Gastrocnemius medialis (tissue), 4 donors: ENCODE measurements at regions not wholly inside any gene's neighbourhood (a gene's known extent, or its start where the extent isn't known, plus 50 kb on each side); places are given as distances from the start of the nearest gene placed in this dataset.

Source experiments
- CTCF ChIP-seq, 5 experiments: fragments of 450-650 bp in 3 of 5; fragments of 200-600 bp in 2 of 5; sonication (generic) in 2 of 5; IDR thresholded peaks in 4 of 5; conservative IDR thresholded peaks in 1 of 5; 1 replicate in 4 of 5; 2 replicates in 1 of 5; pipeline ENCODE4 v1.5.1; 2016 to 2019; ENCODE audit warnings: antibody characterized with exemption in 5 of 5, mild to moderate bottlenecking in 3 of 5, moderate library complexity in 3 of 5
- POLR2A ChIP-seq, 2 donors: fragments of 450-650 bp; IDR thresholded peaks; one replicate each; pipeline ENCODE4 v1.6.1; 2017; ENCODE audit warnings: antibody characterized with exemption in 2 of 2, mild to moderate bottlenecking in 2 of 2, moderate library complexity in 2 of 2

DNA sequence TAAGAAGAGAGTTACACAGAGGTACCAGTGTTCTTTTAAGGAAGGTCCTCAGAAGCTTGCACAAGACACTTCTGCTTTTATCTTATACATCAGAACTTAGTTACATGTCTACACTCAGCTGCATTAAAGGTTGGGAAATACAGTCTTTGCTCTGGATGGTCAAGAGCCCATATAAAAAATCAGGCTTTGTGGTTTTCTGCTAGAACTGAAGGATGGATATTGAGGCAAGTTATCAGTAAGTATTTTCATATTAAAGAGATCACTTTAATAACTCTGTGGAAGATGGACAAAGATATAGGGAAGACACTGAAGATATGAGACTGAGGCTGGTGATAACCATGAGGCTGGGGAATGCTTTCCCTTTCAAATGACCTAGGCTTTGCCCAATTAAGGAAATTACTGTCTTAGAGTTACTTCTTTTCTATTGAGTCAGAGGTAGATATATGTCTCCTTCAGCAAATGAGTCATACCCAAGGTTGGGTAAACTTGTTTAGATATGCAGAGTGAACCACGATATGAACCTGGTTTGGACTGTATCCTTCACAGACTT lies 87.0 kb upstream of the TNC start:
- TF ChIP-seq POLR2A (IDR thresholded peaks at IDR 0.05) (no peak), CTCF (IDR thresholded peaks at IDR 0.05 in 4 of 5, conservative IDR thresholded peaks at IDR 0.05 in 1 of 5) (no peak)
